GM12878 (cell line): ENCODE measurements at regions not wholly inside any gene's neighbourhood (a gene's known extent, or its start where the extent isn't known, plus 50 kb on each side); places are given as distances from the start of the nearest gene placed in this dataset.

Source experiments
- ATAC-seq: fragments of 200-7000 bp; cut with Tn5 transposase; 3 replicates; pipeline ENCODE4 v1.9.1; 2020; ENCODE audit warnings: mild to moderate bottlenecking, moderate library complexity
- BruUV-seq: library from RNA; stranded (reverse); fragments of 400-500 nt; replicated peaks from 2 replicates; lab custom pipeline; 2021; lab: Mats Ljungman, UMichigan
- CTCF ChIA-PET: fragments of 300-600 bp; sonication (Branson Sonifier 250); formaldehyde crosslinking; extraction: SDS; loops from one replicate; lab custom pipeline; 2021; ENCODE audit warnings: inconsistent platforms; lab: Yijun Ruan, JAX
- POLR2A ChIA-PET: fragments of 350-600 bp; formaldehyde crosslinking; extraction: SDS; loops from one replicate; lab custom pipeline; 2021; ENCODE audit warnings: inconsistent platforms; lab: Charles Lee
- RAD21 ChIA-PET: fragments of 300-600 bp; sonication (Branson Sonifier 250); formaldehyde crosslinking; loops from one replicate; lab custom pipeline; 2023; ENCODE audit warnings: antibody characterized with exemption; ENCODE audit not compliant: unreplicated experiment; lab: Charles Lee
- SMC1A ChIA-PET: fragments of 300-600 bp; sonication (Branson Sonifier 250); formaldehyde crosslinking; loops from one replicate; lab custom pipeline; 2023; ENCODE audit not compliant: unreplicated experiment, uncharacterized antibody; lab: Charles Lee
- DNase-seq: peaks from one replicate; pipeline ENCODE4 v3.0.0-alpha.2; 2011; ENCODE audit warnings: low read depth, low spot score
- FAIRE-seq: peaks from 3 replicates; lab custom pipeline; 2011; peaks lifted over from hg19 to GRCh38; lab: Jason Lieb, UNC
- H2AFZ ChIP-seq: 2 replicates; pipeline ENCODE4 v1.6.0; 2011; ENCODE audit warnings: low read depth, low read length, control low read depth; ENCODE audit not compliant: control insufficient read depth
- H3K27ac ChIP-seq: 2 replicates; pipeline ENCODE4 v1.5.1; 2011; ENCODE audit warnings: control low read depth; ENCODE audit not compliant: control insufficient read depth, insufficient read depth
- H3K27me3 ChIP-seq, 2 experiments: replicated peaks in 1 of 2; 2 replicates each; pipeline versions ENCODE4 v1.6.0 to v1.6.1; 2011; ENCODE audit warnings: low read length in 1 of 2; ENCODE audit not compliant: control insufficient read depth in 2 of 2, insufficient read depth in 2 of 2
- H3K36me3 ChIP-seq, 2 experiments: 2 replicates each; pipeline ENCODE4 v1.5.1; 2011; ENCODE audit warnings: low read length in 1 of 2; ENCODE audit not compliant: control insufficient read depth in 2 of 2, insufficient read depth in 2 of 2
- H3K4me1 ChIP-seq: 2 replicates; pipeline ENCODE4 v1.6.1; 2011; ENCODE audit warnings: mild to moderate bottlenecking, low read length, moderate library complexity, mixed read lengths; ENCODE audit not compliant: control insufficient read depth, insufficient read depth
- H3K4me2 ChIP-seq: 2 replicates; pipeline ENCODE4 v1.6.0; 2011; ENCODE audit warnings: control low read depth; ENCODE audit not compliant: control insufficient read depth, insufficient read depth
- H3K4me3 ChIP-seq: fragments of 200-600 bp; sonication (generic); 2 replicates; pipeline ENCODE4 v1.5.1; 2016
- H3K79me2 ChIP-seq: 2 replicates; pipeline ENCODE4 v1.6.0; 2011; ENCODE audit warnings: low read length; ENCODE audit not compliant: control insufficient read depth, insufficient read depth
- H3K9ac ChIP-seq: 2 replicates; pipeline ENCODE4 v1.8.0; 2011; ENCODE audit warnings: low read length, control low read depth, mixed read lengths; ENCODE audit not compliant: control insufficient read depth, insufficient read depth
- H3K9me3 ChIP-seq: replicated peaks from 3 replicates; pipeline ENCODE4 v1.5.1; 2011; ENCODE audit warnings: mild to moderate bottlenecking, low read length; ENCODE audit not compliant: control insufficient read depth, insufficient read depth
- H4K20me1 ChIP-seq: 2 replicates; pipeline ENCODE4 v1.6.0; 2011; ENCODE audit not compliant: control insufficient read depth, insufficient read depth
- BACH1 ChIP-seq: fragments of 450-650 bp; IDR thresholded peaks from 2 replicates; pipeline ENCODE4 v1.6.1; 2017; ENCODE audit warnings: mild to moderate bottlenecking, borderline replicate concordance
- BCLAF1 ChIP-seq: fragments of 450-650 bp; IDR thresholded peaks from 2 replicates; pipeline ENCODE4 v1.6.1; 2017; ENCODE audit warnings: antibody characterized with exemption, mild to moderate bottlenecking, moderate library complexity
- CBFB ChIP-seq: IDR thresholded peaks from 2 replicates; pipeline ENCODE4 v1.6.1; 2016; ENCODE audit warnings: antibody characterized with exemption, low read depth
- CTCF ChIP-seq, 3 experiments: IDR thresholded peaks in 2 of 3; conservative IDR thresholded peaks in 1 of 3; 2 replicates each; pipeline ENCODE4 v1.5.1; 2011; ENCODE audit warnings: low read depth in 3 of 3, low read length in 3 of 3, mild to moderate bottlenecking in 3 of 3, control low read depth in 2 of 3, moderate library complexity in 2 of 3, inconsistent platforms in 1 of 3, mixed read lengths in 1 of 3; ENCODE audit not compliant: control insufficient read depth in 2 of 3, insufficient read depth in 1 of 3; ENCODE audit errors: extremely low read depth in 1 of 3
- HSF1 ChIP-seq: fragments of 150-350 bp; IDR thresholded peaks from 2 replicates; pipeline ENCODE4 v1.6.1; 2014; ENCODE audit warnings: mild to moderate bottlenecking, low read depth, low read length
- IRF3 ChIP-seq: fragments of 450-650 bp; IDR thresholded peaks from 2 replicates; pipeline ENCODE4 v1.6.1; 2014; ENCODE audit warnings: mild to moderate bottlenecking
- MYB ChIP-seq: fragments of 150-350 bp; IDR thresholded peaks from 2 replicates; pipeline ENCODE4 v1.6.1; 2014; ENCODE audit warnings: mild to moderate bottlenecking, low read depth, low read length, borderline replicate concordance
- TARDBP ChIP-seq: IDR thresholded peaks from 2 replicates; pipeline ENCODE4 v1.6.1; 2016; ENCODE audit warnings: borderline replicate concordance
- WRNIP1 ChIP-seq: IDR thresholded peaks from 2 replicates; pipeline ENCODE4 v1.6.1; 2011; ENCODE audit warnings: low read depth, low read length, improper control_type of control experiment, borderline replicate concordance
- ZBTB40 ChIP-seq: fragments of 450-650 bp; IDR thresholded peaks from 2 replicates; pipeline ENCODE4 v1.6.1; 2016; ENCODE audit warnings: mild to moderate bottlenecking, moderate library complexity, borderline replicate concordance
- WGBS: methylation state at CpG from one replicate; pipeline ENCODE4 v1.1.6; 2016; ENCODE audit warnings: low lambda C conversion rate; ENCODE audit not compliant: insufficient replicate concordance, insufficient coverage; ENCODE audit errors: missing lambda C conversion rate; 5-methylcytosine and 5-hydroxymethylcytosine counted together
- in situ Hi-C: fragments of 300-500 bp; cut with MboI; formaldehyde crosslinking; loops from 9 replicates; pipeline ENCODE4 v1.14.3; 2018; ENCODE audit warnings: mixed read lengths
- intact Hi-C: fragments of 100-400 bp; cut with micrococcal nuclease; formaldehyde crosslinking; loops from one replicate; pipeline ENCODE4 v1.14.2; 2022; ENCODE audit not compliant: unreplicated experiment

DNA sequence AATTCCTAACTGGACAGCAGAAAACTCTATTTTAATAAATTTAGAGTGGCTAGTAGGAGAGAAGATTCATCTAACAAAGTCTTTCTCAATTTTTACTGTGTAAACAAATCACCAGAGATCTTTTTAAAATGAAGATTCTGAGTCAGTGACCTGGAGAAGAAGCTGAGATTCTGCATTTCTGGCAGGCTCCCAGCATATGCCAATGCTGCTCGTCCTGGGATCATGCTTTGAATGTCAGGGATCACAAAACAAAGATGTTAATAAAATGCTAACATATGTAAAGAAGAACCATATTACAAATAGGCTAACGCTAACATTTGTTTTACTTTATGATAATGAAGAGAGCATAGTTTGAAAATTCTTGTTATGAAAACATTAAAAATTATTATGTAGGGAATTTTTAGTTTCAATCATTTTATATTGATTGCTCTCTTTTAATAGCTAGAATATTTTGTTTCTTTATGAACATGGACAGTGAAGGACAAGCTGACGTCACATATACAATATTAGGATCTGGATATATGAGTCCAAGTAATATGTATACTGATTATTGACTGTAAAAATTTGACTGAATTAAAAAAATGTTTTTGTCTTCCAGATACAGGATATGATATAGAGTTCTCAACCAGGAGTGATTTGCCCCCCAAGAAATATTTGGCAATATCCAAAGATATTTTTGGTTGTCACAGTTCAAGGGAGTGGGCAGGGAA is 160.8 kb upstream of the GPR149 start (continued):
- TF ChIP-seq BCLAF1, result no peak
- no peak for TF ChIP-seq CTCF (IDR thresholded peaks at IDR 0.05 in 2 of 3, conservative IDR thresholded peaks at IDR 0.05 in 1 of 3; ENCODE audit: control insufficient read depth in 2 of 3, extremely low read depth in 1 of 3, insufficient read depth in 1 of 3, low read depth in 3 of 3, low read length in 3 of 3)
- no peak for TF ChIP-seq TARDBP
- no peak for TF ChIP-seq MYB
- no peak for TF ChIP-seq BACH1

GRCh38 chr3:154588831-154589230 is 158.8 kb upstream of the GPR149 start:
- no peak for ATAC-seq
- ChIA-PET SMC1A (interaction anchor here (0.8 to 0.9 kb wide), 2 partner anchors 15 to 32 kb away, joined by 3 read pairs; no protein-coding TSS in a partner anchor), RAD21 (no interaction called here), CTCF (no interaction called here), POLR2A (no interaction called here)
- no TSS peak for BruUV-seq
- H4K20me1 ChIP-seq, result no peaks in the 10 kb centered on the region
- no peaks in the 10 kb centered on the region for H3K79me2 ChIP-seq
- H3K4me2 ChIP-seq, result no peak overlapping the region
- no peak for DNase-seq
- no peak overlapping the region for H3K9ac ChIP-seq
- H3K27ac ChIP-seq, result no peak overlapping the region
- H3K36me3 ChIP-seq, result no peaks in the 10 kb centered on the region
- no peaks in the 10 kb centered on the region for H3K27me3 ChIP-seq
- H3K4me3 ChIP-seq, result no peak overlapping the region
- WGBS, result 61% methylated on average over 3 of the region's 3 CpGs
- H3K4me1 ChIP-seq, result no peaks in the 10 kb centered on the region
- H2AFZ ChIP-seq, result no peak overlapping the region
- in situ Hi-C loops (no loop called here), intact Hi-C loops (no loop called here)
- no peaks in the 10 kb centered on the region for H3K9me3 ChIP-seq
- no peak for FAIRE-seq
- TF ChIP-seq WRNIP1 (no peak), IRF3 (no peak), ZBTB40 (no peak), HSF1 (no peak), CBFB (no peak)
